Breast epithelium (tissue), 4 donors: ENCODE measurements at regions not wholly inside any gene's neighbourhood (a gene's known extent, or its start where the extent isn't known, plus 50 kb on each side); places are given as distances from the start of the nearest gene placed in this dataset.

Source experiments
- DNase-seq, 2 donors: peaks; one replicate each; pipeline ENCODE4 v3.0.0-alpha.2; 2019; ENCODE audit warnings: low spot score in 2 of 2
- H3K27ac ChIP-seq, 2 donors: fragments of 200-600 bp; sonication (generic) in 1 of 2; one replicate each; pipeline ENCODE4 v1.5.1; 2016 to 2019; ENCODE audit warnings: mild to moderate bottlenecking in 1 of 2
- H3K27me3 ChIP-seq, 2 donors: fragments of 200-600 bp; sonication (generic) in 1 of 2; one replicate each; pipeline versions ENCODE4 v1.5.1 to v1.6.0; 2017 to 2019; ENCODE audit warnings: control low read depth in 1 of 2, mild to moderate bottlenecking in 1 of 2
- H3K36me3 ChIP-seq: fragments of 200-600 bp; one replicate; pipeline ENCODE4 v1.5.1; 2019
- H3K4me1 ChIP-seq, 2 donors: fragments of 200-600 bp; sonication (generic); one replicate each; pipeline ENCODE4 v1.5.1; 2016 to 2019; ENCODE audit warnings: control low read depth in 1 of 2
- H3K4me3 ChIP-seq, 3 donors: fragments of 200-600 bp; sonication (generic); 1 replicate in 2 of 3; 2 replicates in 1 of 3; pipeline ENCODE4 v1.5.1; 2016 to 2019; ENCODE audit warnings: mild to moderate bottlenecking in 3 of 3, moderate library complexity in 2 of 3
- H3K9me3 ChIP-seq, 2 donors: fragments of 200-600 bp; sonication (generic) in 1 of 2; one replicate each; pipeline ENCODE4 v1.5.1; 2016 to 2019; ENCODE audit warnings: control low read depth in 1 of 2
- CTCF ChIP-seq, 3 donors: fragments of 450-650 bp; IDR thresholded peaks; one replicate each; pipeline ENCODE4 v1.5.1; 2016 to 2017; ENCODE audit warnings: antibody characterized with exemption in 3 of 3, mild to moderate bottlenecking in 3 of 3, moderate library complexity in 3 of 3
- POLR2A ChIP-seq: fragments of 450-650 bp; IDR thresholded peaks from one replicate; pipeline ENCODE4 v1.6.1; 2016; ENCODE audit warnings: antibody characterized with exemption, mild to moderate bottlenecking, moderate library complexity
- POLR2AphosphoS5 ChIP-seq, 3 donors: sonication (generic); formaldehyde crosslinking; IDR thresholded peaks; one replicate each; pipeline ENCODE4 v1.6.1; 2017; ENCODE audit warnings: antibody characterized with exemption in 3 of 3
- intact Hi-C: fragments of 100-400 bp; cut with DNase I; formaldehyde crosslinking; loops from one replicate; pipeline ENCODE4 v1.15.1; 2023; ENCODE audit warnings: low total_unique reads

DNA sequence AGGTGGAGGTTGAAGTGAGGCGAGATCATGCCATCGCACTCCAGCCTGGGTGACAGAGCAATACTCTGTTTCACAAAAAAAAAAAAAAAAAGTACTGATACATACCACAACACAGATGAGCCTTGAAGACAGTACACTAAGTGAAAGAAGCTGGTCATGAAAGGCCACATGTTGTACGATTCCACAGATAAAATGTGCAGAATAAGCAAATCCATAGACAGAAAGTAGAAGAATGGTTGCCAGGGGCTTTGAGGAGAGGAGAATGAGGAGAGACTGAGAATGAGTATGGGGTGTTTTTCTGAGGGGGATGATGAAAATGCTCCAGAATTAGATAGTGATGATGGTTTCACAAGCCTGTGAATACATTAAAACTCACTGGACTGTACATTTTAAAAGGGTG is 155.6 kb upstream of the PSMD7 start:
- no peak overlapping the region for H3K27ac ChIP-seq
- no peaks in the 10 kb centered on the region for H3K27me3 ChIP-seq
- no peaks in the 10 kb centered on the region for H3K4me1 ChIP-seq
- peaks cover 10 to 16% of the 10 kb centered on the region in 2 donors for H3K9me3 ChIP-seq
- no peak for DNase-seq
- intact Hi-C loops: no loop called here
- no peak overlapping the region for H3K4me3 ChIP-seq
- no peaks in the 10 kb centered on the region for H3K36me3 ChIP-seq
- TF ChIP-seq POLR2AphosphoS5 (IDR thresholded peaks at IDR 0.05) (no peak), CTCF (IDR thresholded peaks at IDR 0.05) (no peak), POLR2A (no peak)

DNA sequence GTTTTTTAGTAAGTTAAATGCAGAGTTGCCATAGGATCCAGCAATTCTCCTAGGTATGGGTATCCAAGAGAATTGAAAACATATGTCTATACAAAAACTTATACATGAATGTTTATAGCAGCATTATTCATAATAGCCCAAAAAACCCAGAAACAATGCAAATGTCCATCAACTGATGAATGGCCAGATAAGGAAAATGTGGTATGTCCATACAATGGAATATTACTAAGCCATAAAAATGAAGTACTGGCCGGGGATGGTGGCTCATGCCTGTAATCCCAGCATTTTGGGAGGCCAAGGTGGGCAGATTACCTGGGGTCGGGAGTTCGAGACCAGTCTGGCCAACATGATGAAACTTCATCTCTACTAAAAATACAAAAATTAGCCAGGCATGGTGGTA is 156.1 kb upstream of the PSMD7 start:
- TF ChIP-seq CTCF (IDR thresholded peaks at IDR 0.05): no peak
- no peak for TF ChIP-seq POLR2A
- TF ChIP-seq POLR2AphosphoS5 (IDR thresholded peaks at IDR 0.05): no peak
- intact Hi-C loops: no loop called here
- H3K4me1 ChIP-seq: no peaks in the 10 kb centered on the region

GRCh38 chr16:74123826-74124225 is 172.8 kb upstream of the PSMD7 start:
- Histone ChIP-seq H3K36me3 (no peaks in the 10 kb centered on the region), H3K9me3 (peaks cover 0 to 18% of the 10 kb centered on the region in 2 donors), H3K27ac (no peak overlapping the region), H3K27me3 (peaks cover 0 to 4% of the 10 kb centered on the region in 2 donors), H3K4me1 (no peaks in the 10 kb centered on the region), H3K4me3 (no peak overlapping the region)
- intact Hi-C loops: no loop called here
- TF ChIP-seq POLR2A: no peak
- TF ChIP-seq POLR2AphosphoS5 (IDR thresholded peaks at IDR 0.05): no peak
- TF ChIP-seq CTCF (IDR thresholded peaks at IDR 0.05): no peak
- no peak for DNase-seq

More for the DNA sequence above, 156.1 kb upstream of the PSMD7 start:
- Histone ChIP-seq H3K27ac (no peak overlapping the region), H3K36me3 (no peaks in the 10 kb centered on the region), H3K4me3 (no peak overlapping the region), H3K9me3 (peaks cover 10 to 16% of the 10 kb centered on the region in 2 donors), H3K27me3 (no peaks in the 10 kb centered on the region)
- DNase-seq: no peak

DNA sequence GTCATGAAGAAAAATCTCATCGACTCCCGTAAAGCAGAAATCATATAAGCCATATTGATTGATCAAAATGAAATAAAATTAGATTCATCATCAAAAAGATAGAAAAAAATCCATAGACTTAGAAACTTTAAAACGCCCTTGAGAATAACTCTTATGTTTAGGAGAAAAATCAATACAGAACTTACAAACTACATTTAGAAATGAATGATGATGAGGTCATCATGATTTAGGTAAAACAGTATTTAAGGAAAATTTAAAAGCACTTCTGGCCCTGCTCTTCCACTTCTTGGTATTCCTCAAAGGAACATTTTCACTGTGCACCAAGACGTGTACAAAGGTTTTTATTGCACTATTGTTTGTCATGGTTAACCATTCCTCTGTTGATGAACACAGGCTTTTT is 173.4 kb upstream of the PSMD7 start:
- Histone ChIP-seq H3K9me3 (peaks cover 0 to 18% of the 10 kb centered on the region in 2 donors), H3K27ac (no peak overlapping the region), H3K36me3 (no peaks in the 10 kb centered on the region), H3K27me3 (peaks cover 0 to 4% of the 10 kb centered on the region in 2 donors), H3K4me3 (no peak overlapping the region), H3K4me1 (no peaks in the 10 kb centered on the region)
- TF ChIP-seq POLR2A (no peak), POLR2AphosphoS5 (IDR thresholded peaks at IDR 0.05) (no peak), CTCF (IDR thresholded peaks at IDR 0.05) (no peak)
- no peak for DNase-seq
- intact Hi-C loops: no loop called here

GRCh38 chr16:74117798-74118197 is 178.8 kb upstream of the PSMD7 start:
- DNase-seq: no peak
- TF ChIP-seq CTCF (IDR thresholded peaks at IDR 0.05): no peak
- no peak for TF ChIP-seq POLR2A
- no peak for TF ChIP-seq POLR2AphosphoS5 (IDR thresholded peaks at IDR 0.05)
- Histone ChIP-seq H3K4me3 (no peak overlapping the region), H3K9me3 (no peaks in the 10 kb centered on the region), H3K27me3 (peaks cover 0 to 4% of the 10 kb centered on the region in 2 donors), H3K27ac (no peak overlapping the region), H3K36me3 (no peaks in the 10 kb centered on the region), H3K4me1 (no peaks in the 10 kb centered on the region)
- intact Hi-C loops: no loop called here
